PC-9 (cell line): ENCODE measurements at regions not wholly inside any gene's neighbourhood (a gene's known extent, or its start where the extent isn't known, plus 50 kb on each side); places are given as distances from the start of the nearest gene placed in this dataset.

Experiments
- BruUV-seq: library from RNA; stranded (reverse); fragments of 400-500 nt; replicated peaks from 2 replicates; lab custom pipeline; 2021; lab: Mats Ljungman, UMichigan
- CTCF ChIA-PET: fragments of 300-600 bp; sonication (Branson Sonifier 250); formaldehyde crosslinking; loops from one replicate; lab custom pipeline; 2022; ENCODE audit warnings: antibody characterized with exemption; lab: Charles Lee
- POLR2A ChIA-PET: fragments of 300-600 bp; sonication (Branson Sonifier 250); formaldehyde crosslinking; loops from one replicate; lab custom pipeline; 2022; ENCODE audit warnings: antibody characterized with exemption; ENCODE audit not compliant: unreplicated experiment; lab: Charles Lee
- DNase-seq, 2 experiments: peaks; one replicate each; pipeline versions ENCODE4 v3.0.0 to v3.0.0-alpha.2; 2015 to 2022; ENCODE audit warnings: mixed read lengths in 1 of 2
- H2AFZ ChIP-seq: fragments of 200-600 bp; sonication (generic); 2 replicates; pipeline ENCODE4 v1.8.1; 2017; ENCODE audit warnings: antibody characterized with exemption
- H3F3A ChIP-seq: fragments of 200-600 bp; sonication (generic); 2 replicates; pipeline ENCODE4 v1.8.1; 2017; ENCODE audit warnings: antibody characterized with exemption, mild to moderate bottlenecking, low read depth; ENCODE audit not compliant: insufficient read depth
- H3K27ac ChIP-seq: fragments of 200-600 bp; sonication (generic); 2 replicates; pipeline ENCODE4 v1.6.1; 2016; ENCODE audit warnings: mixed run types
- H3K27me3 ChIP-seq: fragments of 200-600 bp; sonication (generic); 2 replicates; pipeline ENCODE4 v1.6.1; 2016; ENCODE audit warnings: low read depth, mixed run types; ENCODE audit not compliant: insufficient read depth
- H3K36me3 ChIP-seq: fragments of 200-600 bp; sonication (generic); 2 replicates; pipeline ENCODE4 v1.6.1; 2016; ENCODE audit warnings: low read depth, mixed run types
- H3K4me1 ChIP-seq: fragments of 200-600 bp; sonication (generic); replicated peaks from 2 replicates; pipeline ENCODE4 v1.6.1; 2016; ENCODE audit warnings: mixed run types; ENCODE audit not compliant: insufficient read depth
- H3K4me2 ChIP-seq: fragments of 200-600 bp; sonication (generic); 2 replicates; pipeline ENCODE4 v1.6.1; 2017; ENCODE audit warnings: mixed run types
- H3K4me3 ChIP-seq: fragments of 200-600 bp; sonication (generic); 2 replicates; pipeline ENCODE4 v1.6.1; 2016; ENCODE audit warnings: mixed run types
- H3K79me2 ChIP-seq: fragments of 200-600 bp; sonication (generic); 2 replicates; pipeline ENCODE4 v1.6.1; 2017; ENCODE audit warnings: low read depth, mixed run types
- H3K9me2 ChIP-seq: fragments of 200-600 bp; sonication (generic); 2 replicates; pipeline ENCODE4 v1.8.1; 2017; ENCODE audit warnings: mild to moderate bottlenecking; ENCODE audit not compliant: insufficient read depth
- H3K9me3 ChIP-seq: fragments of 200-600 bp; sonication (generic); 2 replicates; pipeline ENCODE4 v1.8.1; 2016; ENCODE audit warnings: low read depth; ENCODE audit not compliant: insufficient read depth
- H4K20me1 ChIP-seq: fragments of 200-600 bp; sonication (generic); 2 replicates; pipeline ENCODE4 v1.8.1; 2017; ENCODE audit not compliant: insufficient read depth
- EZH2 ChIP-seq: fragments of 200-600 bp; sonication (generic); IDR thresholded peaks from 2 replicates; pipeline ENCODE4 v1.8.0; 2017; ENCODE audit warnings: antibody characterized with exemption, low read depth
- intact Hi-C: fragments of 100-400 bp; cut with micrococcal nuclease; formaldehyde crosslinking; loops from one replicate; pipeline ENCODE4 v1.10.0; 2022; ENCODE audit not compliant: unreplicated experiment
- TF ChIP-seq, protein P1 (sequence below): fragments of 200-600 bp; sonication (generic); conservative IDR thresholded peaks from 2 replicates; pipeline ENCODE4 v1.6.1; 2017; ENCODE audit warnings: mixed run types, antibody characterized with exemption, mild to moderate bottlenecking, moderate library complexity

DNA sequence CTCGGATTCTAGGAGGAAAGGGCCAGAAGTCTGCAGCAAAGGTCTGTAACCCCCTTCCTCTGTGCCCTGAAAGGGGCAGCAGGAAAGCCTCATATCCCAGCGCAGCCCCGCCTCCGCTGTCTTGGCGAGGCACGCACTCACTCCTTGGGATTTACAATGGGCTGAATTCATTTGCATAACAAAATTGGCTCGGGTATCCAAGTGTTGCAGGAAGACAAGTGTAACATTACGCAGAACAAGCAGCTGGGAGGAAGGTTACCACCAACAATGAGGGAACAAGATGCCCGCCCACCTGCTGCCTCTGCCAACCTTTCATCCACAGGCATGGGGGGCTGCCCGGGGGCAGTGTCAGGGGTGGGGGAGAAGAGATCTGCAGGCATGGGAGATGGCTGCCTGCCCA lies 130.4 kb downstream of the MRM1 start:
- H3F3A ChIP-seq: no peaks in the 10 kb centered on the region
- no peak overlapping the region for H3K27ac ChIP-seq
- TF ChIP-seq, protein P1, sequence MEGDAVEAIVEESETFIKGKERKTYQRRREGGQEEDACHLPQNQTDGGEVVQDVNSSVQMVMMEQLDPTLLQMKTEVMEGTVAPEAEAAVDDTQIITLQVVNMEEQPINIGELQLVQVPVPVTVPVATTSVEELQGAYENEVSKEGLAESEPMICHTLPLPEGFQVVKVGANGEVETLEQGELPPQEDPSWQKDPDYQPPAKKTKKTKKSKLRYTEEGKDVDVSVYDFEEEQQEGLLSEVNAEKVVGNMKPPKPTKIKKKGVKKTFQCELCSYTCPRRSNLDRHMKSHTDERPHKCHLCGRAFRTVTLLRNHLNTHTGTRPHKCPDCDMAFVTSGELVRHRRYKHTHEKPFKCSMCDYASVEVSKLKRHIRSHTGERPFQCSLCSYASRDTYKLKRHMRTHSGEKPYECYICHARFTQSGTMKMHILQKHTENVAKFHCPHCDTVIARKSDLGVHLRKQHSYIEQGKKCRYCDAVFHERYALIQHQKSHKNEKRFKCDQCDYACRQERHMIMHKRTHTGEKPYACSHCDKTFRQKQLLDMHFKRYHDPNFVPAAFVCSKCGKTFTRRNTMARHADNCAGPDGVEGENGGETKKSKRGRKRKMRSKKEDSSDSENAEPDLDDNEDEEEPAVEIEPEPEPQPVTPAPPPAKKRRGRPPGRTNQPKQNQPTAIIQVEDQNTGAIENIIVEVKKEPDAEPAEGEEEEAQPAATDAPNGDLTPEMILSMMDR: no peak
- no peak for TF ChIP-seq EZH2
- H2AFZ ChIP-seq: no peak overlapping the region
- no TSS peak for BruUV-seq
- no peaks in the 10 kb centered on the region for H3K9me2 ChIP-seq
- peaks cover 54% of the 10 kb centered on the region for H3K27me3 ChIP-seq
- H3K9me3 ChIP-seq: no peaks in the 10 kb centered on the region
- no peaks in the 10 kb centered on the region for H3K4me1 ChIP-seq
- no peaks in the 10 kb centered on the region for H4K20me1 ChIP-seq
- H3K4me3 ChIP-seq: no peak overlapping the region
- ChIA-PET CTCF (no interaction called here), POLR2A (no interaction called here)
- DNase-seq: no peak
- intact Hi-C loops: loop anchor here (2.0 kb wide), 1 partner anchor 189 kb away; no protein-coding TSS in a partner anchor
- H3K36me3 ChIP-seq: no peaks in the 10 kb centered on the region
- no peak overlapping the region for H3K4me2 ChIP-seq
- no peaks in the 10 kb centered on the region for H3K79me2 ChIP-seq

DNA sequence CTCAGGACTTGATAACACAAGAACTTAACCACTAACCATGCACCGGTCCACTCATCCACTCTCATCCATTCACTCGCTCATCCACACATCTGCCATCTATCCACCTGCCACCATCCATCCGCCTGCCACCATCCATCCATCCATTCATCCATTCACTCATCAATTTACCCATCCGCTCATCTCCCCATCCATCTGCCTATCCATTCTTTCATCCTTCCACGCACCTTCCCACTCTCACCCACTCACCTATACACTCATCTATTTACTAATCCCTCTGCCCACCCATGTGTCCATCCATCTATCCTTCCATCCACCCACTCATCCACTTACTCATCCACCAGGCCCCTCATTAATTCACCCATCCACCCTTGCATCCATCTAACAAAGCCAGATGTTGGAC lies 131.0 kb downstream of the MRM1 start:
- POLR2A ChIA-PET: no interaction called here
- no peaks in the 10 kb centered on the region for H3K36me3 ChIP-seq
- no peaks in the 10 kb centered on the region for H4K20me1 ChIP-seq
- no peak overlapping the region for H3K27ac ChIP-seq
- no peaks in the 10 kb centered on the region for H3K4me1 ChIP-seq
- CTCF ChIA-PET: no interaction called here
- TF ChIP-seq EZH2: no peak
- TF ChIP-seq, protein P1: no peak
- intact Hi-C loops: no loop called here
- peaks cover 55% of the 10 kb centered on the region for H3K27me3 ChIP-seq
- no peak overlapping the region for H3K4me3 ChIP-seq
- no peaks in the 10 kb centered on the region for H3F3A ChIP-seq
- no peak for DNase-seq
- no peak overlapping the region for H2AFZ ChIP-seq
- no peaks in the 10 kb centered on the region for H3K79me2 ChIP-seq
- H3K4me2 ChIP-seq: no peak overlapping the region
- no peaks in the 10 kb centered on the region for H3K9me3 ChIP-seq
- no peaks in the 10 kb centered on the region for H3K9me2 ChIP-seq
- BruUV-seq: no TSS peak

GRCh38 chr17:36736201-36737156 lies 135.1 kb downstream of the MRM1 start:
- Histone ChIP-seq H4K20me1 (no peaks in the 10 kb centered on the region), H3F3A (no peaks in the 10 kb centered on the region), H3K9me2 (no peaks in the 10 kb centered on the region), H3K4me2 (no peak overlapping the region), H3K27me3 (peaks cover 34% of the 10 kb centered on the region), H3K27ac (no peak overlapping the region), H3K4me3 (no peak overlapping the region), H3K79me2 (no peaks in the 10 kb centered on the region), H3K36me3 (no peaks in the 10 kb centered on the region), H3K9me3 (no peaks in the 10 kb centered on the region), H3K4me1 (no peaks in the 10 kb centered on the region), H2AFZ (no peak overlapping the region)
- BruUV-seq: no TSS peak
- ChIA-PET CTCF (no interaction called here), POLR2A (no interaction called here)
- TF ChIP-seq EZH2: no peak
- TF ChIP-seq, protein P1: no peak
- intact Hi-C loops: no loop called here
- DNase-seq: no peak
